Activated T-cell treated with anti-CD3 and anti-CD28 coated beads for 48 hours (primary cell): ENCODE measurements at regions not wholly inside any gene's neighbourhood (a gene's known extent, or its start where the extent isn't known, plus 50 kb on each side); places are given as distances from the start of the nearest gene placed in this dataset.
"Not testable (repeated sequence)": the region's sequence is repeated elsewhere in the genome, so short reads cannot be mapped to it uniquely, and the experiment has no call there.

ENCODE experiments used
- DNase-seq: peaks from one replicate; pipeline ENCODE4 v3.0.0-alpha.2; 2020; ENCODE audit warnings: low read depth

DNA sequence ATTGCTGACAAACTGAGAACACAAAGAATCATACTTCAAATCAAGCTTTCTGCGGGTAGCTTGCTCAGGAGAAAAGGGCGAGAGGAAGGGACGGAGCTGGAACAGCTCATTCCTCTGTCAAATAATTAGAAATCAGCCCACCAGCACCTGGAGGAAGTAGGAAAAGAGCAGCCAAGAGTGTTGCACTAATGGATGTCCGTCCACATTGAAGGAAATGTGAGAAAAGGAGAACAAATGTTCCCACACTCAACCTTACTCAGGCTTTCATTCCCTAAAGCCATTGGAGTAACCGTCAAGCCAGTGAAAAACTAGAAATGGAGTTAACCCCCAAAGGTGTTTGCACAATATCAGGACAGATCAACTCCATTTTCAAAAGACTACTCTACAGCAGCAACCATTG lies 233.0 kb upstream of the PRKD1 start:
- DNase-seq, result no peak

DNA sequence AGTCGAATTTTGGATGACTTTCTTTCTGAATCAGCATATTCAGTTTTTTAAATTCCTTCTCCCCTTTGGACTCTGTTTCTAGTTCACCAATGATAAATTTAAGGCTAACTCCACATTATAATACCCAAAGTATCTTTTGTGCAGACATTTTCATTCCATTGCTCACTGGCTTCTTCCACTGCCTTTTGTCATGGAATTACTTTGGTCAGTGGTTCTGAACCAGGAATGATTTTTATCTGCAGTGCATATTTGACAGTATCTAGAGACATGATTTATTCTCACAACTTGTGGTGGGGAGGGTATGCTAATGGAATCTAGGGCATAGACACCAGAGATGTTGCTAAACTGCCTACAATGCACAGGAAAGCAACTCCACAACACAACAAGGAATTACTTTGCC lies 234.4 kb upstream of the PRKD1 start:
- DNase-seq, result no peak

DNA sequence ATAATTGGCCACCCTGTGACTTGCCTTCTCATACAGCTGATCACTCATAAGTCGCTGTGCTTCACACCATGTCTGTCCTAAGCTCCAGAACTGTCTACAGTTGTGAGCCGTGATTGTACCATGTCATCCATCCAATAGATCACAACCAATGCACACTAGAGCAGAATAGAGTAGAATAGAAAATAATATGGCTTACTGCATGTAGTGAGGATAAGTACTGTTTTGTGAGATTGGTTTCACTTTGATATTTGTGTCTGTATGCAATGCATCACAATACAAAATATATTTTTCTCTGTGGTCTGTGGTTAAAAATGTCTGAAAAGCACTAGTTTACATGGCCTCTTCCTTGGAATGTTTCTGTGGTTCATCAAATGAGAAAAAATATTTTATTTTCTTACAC lies 237.6 kb upstream of the PRKD1 start:
- DNase-seq, result no peak

DNA sequence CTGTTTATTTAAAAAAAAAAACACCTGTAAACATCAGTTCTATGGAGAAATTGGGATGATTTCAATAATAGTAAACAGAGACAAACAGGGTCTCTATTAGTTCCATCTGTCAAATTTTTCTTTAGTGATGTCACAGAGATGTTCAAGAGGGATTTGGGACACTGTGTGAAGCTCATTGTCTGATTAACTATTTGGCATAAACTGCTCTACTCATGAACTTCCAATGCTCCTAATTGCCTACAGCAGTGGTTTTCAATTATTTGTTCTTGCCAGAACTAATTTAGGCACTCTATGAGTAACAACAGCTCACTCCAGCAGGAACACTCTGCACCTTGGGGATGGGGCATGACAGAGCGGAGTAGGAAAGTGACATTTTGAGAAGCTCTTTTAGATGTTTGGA lies 250.1 kb upstream of the PRKD1 start:
- no peak for DNase-seq

DNA sequence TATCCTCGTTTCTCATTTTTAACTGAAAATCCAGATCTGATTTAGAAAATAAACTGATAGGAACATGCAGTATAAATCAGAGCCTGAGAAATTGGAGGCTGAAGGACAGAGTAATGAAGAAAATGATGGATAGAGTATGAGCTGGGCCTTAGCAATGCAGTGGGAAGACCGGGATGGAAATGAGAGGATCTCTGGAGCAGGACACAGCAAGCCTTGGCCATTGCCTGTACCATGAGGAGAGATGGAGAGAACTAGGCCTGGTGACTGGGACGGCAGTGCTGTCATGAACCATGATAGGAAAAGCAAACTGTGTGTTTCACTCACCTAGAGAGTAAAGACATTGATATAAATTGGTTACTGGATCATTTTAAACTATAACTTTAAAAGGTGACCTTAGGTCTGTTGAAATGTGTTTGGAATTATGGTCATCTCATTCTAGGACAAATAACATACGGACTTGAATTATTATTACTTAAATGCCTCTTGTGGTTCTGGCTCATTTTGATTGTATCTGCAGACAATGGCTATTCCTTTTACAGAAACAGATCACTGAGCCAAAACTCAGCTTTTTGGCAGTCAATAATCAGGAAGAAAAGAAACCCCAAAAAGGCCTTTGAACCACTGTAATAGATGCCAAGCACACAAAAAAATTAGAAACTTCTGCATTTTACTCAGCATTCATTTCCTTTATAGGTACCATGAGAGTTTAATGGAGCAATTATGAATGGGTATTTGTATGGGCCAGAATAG lies 251.9 kb upstream of the PRKD1 start:
- no peak for DNase-seq

DNA sequence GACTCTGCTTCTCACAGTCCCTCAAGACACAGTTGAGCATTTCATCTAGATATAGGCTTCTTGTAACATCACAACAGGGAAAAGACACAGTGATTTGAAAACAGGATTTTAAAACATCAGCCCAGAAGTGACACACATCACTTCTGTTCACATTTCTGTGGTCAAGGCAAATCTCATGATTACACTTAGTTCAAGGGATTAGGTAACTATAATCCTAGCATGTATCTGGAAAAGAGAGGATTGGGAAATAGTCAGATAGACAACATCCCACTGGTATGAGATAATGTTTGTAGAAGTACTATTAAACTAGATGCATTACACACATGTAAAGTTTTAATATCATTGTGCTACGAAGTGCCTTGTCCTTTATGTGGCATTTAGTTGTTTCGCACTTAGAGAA lies 252.6 kb upstream of the PRKD1 start:
- DNase-seq, result no peak

DNA sequence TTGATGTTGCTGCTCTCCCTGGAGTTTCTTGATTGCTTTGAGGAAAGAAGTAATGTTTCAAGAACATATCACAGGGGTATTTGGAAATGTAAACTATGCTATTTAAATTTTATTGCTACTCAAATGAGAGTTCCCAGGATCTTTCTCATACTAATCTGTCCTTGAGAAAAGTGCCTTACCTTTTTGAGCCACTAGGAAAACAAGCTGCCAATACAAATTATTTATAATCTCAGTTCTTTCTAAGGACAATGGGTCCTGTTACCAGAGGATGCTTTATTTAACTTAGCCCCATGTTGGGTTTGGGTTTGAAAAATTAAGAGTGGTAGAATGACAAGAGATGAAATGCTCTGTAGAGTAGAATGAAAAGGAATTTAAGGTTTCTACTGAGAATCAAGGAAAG lies 258.2 kb upstream of the PRKD1 start:
- no peak for DNase-seq

DNA sequence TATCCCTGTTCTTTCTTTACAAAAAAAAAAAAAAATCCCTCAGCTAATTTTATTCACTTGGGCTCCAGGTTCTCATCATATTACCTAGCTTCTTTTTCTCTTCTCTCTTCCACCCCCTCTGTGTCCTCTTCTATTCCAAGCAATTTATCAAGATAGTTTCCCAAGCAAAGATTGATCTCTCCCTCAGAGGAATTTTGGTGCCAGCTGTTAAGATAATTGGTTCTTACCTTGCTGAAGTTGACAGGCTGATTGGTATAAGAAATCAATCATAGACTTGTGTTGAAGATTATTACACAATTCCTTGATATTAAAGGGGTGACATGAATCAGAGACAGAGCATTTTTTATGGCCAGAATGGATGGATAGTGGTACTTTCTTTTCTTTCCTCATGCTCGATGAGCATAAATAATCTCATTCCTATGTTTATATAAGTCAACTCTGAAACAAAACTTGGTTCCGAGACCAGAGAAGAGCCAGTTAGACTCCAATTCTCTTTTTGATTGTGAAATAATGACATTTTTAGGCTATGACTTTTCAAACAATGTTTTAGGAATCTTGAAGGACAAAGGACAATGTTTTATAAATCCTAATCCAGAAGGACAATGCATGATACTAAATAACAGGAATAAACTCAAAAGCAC lies 264.1 kb upstream of the PRKD1 start:
- no peak for DNase-seq

DNA sequence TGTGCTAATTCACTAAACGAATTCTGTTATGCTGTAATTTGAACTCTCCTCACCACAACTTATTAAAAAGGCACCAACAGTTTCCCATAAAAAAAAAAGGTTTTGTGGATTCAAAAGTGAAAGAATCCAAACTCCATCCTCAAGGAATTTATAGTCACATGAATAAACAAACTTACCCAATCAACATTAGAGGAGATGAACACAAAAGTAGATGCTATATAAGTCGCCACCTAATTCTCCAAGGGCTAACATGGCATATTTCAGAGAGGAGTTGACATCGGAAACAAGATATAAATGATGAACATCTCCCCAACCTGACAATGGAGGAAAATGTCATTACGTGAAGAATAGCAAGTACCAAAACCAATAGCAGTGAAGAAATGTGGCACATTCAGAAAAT lies 265.5 kb upstream of the PRKD1 start:
- DNase-seq, result no peak

DNA sequence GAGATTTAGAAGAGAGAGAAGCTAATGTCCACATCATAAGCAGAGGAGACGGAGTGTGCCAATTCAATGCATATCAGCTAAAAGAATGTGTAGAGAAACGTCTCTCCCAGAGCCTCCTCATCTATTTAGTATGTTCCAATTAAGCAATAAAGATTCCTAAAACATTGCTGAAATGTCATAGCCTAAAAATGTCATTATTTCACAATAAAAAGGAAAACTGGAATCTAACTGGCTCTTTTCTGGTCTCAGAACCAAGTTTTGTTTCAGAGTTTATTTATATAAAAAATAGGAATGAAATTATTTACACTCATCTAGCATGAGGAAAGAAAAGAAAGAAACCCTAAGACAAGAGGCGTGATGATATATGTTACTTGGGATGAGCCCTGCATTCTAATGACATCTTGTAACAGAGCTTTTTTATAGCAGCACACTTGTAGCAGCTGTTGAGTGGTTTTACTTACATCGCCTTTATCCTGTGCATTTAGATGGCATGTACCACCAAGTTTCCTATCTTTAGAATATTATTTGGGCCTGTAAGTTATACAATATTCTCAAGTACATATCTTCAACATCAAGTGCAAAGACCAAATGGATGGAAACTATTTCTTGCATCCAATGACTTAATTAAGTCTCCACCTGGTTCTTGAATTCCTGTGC lies 266.3 kb upstream of the PRKD1 start:
- no peak for DNase-seq

DNA sequence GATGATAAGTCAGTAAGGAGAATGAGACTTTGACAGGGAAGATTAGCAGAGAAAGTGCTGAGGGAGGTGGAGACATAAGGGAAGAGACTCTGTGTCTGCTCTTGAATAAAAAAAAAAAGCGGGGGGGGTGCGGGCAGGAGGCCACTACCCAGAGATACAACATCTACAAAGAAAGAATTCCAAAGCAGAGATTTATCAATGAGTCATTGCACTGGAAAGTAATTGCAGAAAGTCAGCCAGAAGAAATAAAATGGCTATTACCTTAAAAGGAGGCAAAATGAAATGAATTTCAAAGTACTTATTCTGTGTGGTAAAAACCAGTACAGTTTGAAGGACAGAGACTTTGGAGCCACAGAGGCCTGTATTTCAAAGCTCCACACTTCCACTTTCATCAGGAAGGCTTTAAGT lies 267.1 kb upstream of the PRKD1 start:
- no peak for DNase-seq

DNA sequence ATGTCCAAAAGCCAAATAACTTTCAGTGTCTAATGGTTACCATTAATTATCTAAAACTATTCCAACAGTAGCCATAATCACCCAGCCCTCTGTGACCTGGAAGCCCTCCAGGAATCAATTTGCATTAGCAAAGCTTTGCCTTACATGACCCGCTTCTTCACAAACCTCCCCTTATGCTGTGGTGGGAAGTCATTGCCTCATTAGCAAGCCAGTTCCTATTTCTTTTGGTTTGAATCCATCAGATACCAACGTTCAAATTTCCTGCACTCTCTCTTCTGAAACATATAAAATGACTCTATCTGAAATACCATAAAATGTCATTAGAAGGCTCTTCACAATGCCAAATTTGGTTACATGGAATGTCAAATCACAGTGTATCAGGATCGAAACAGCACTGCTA lies 268.3 kb upstream of the PRKD1 start:
- no peak for DNase-seq

DNA sequence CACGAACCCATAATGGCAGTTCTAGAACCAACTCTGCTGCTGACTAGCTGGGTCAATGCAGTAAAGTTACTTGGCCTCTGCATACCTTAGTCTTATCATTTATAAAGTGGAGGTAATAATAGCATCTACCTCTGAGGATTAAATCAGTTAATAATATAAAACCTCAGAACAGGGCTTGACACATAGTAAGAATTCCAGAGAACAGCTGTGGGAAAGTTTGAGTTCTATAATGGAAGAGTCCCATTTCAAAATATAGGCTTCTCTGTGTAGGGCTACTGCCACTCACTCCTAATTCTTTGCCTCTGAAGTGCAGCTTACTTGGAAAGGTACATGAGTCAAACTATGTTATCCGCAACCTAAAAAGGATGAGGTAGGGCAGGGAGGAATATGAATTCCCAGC lies 269.2 kb upstream of the PRKD1 start:
- DNase-seq, result no peak

DNA sequence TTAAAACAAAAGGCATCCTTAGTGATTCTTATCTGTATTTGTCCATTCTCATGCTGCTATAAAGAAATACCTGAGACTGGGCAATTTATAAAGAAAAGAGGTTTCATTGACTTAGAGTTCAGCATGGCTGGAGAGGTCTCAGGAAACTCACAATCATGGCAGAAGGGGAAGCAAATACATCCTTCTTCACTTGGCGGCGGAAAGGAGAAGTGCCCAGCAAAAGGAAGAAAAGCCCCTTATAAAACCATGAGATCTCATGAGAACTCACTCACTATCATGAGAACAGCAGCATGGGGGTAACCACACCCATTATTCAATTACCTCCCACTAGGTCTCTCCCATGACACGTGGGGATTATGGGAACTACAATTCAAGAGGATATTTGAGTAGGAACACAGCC lies 271.1 kb upstream of the PRKD1 start:
- DNase-seq, result not testable (repeated sequence)

DNA sequence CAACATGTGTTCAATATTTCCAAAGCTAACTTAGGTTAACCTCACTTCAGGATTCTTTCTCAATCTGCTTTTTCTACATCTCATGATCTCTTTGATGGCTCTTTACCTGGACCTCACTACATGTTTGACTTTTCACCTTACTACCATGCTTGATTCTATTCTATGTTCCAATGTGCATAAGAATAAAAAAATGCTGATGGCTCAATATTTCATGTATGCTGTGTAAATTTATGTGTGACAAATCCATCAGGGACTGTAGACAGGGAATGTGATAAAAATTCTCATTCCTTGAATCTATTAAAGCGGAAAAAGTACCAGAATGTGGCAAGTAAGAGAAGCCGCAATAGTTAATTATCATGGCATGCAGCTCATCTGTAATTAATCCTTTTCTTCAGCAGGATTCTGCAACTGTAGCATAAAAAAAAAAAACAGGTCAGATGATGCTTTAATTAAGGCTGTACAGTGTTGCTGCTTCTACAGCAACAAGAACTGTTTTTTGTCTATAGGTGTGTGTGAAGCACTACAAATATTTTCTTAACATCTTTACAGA lies 276.9 kb upstream of the PRKD1 start:
- DNase-seq, result no peak

DNA sequence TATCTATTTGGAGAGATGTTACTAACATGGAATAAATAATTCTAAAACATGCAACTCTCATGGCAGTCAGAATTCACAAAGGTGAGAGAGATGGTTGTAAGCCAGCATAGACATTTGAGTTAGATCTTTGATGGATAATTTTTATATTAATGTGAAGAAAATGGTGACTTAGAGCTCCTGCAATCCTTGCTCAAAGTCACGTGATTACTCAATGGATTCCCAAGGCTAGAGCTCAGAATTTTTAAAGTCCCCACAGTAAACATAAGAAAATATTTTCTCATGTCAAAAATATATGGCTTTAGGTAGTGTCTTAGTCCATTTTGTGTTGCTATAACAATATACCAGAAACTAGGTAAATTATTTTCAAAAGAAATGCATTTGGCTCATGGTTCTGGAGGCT lies 281.5 kb upstream of the PRKD1 start:
- no peak for DNase-seq

DNA sequence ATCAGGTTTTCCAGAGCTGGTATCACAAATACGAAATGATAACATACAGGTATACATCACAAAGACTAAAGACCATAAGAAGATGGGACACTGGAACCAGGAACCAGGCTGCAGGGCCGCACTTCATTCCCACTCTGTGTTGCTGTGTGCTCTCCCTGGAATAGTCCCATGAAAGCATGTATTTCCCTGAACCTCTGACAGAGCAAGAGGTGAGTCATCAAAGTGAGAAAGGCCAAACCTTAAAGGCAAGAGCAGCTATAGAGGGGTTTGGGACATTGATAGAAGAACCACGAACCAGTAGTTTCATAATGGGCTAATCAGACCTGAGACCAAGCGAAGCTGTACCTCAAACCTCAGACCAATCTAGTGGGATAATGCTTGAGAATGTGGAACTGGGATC lies 283.0 kb upstream of the PRKD1 start:
- no peak for DNase-seq

DNA sequence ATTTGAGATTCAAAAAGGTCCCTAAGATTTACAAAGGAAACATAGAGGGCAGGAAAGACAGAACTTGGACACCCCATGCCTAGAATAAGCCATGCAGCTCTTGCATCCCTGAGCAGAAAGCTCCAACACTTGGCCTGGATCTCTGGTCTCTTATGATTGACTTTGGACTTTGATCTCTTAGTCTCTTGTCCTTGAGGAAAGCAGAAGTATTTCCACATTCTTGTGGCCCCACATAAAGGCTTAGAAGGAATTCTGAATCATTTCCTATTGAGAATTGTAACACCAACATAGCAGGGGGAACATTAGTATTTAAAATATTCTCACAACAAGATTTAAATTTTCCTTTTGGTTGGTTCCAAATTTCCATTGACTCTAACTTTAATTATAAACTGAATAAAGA lies 283.7 kb upstream of the PRKD1 start:
- no peak for DNase-seq

DNA sequence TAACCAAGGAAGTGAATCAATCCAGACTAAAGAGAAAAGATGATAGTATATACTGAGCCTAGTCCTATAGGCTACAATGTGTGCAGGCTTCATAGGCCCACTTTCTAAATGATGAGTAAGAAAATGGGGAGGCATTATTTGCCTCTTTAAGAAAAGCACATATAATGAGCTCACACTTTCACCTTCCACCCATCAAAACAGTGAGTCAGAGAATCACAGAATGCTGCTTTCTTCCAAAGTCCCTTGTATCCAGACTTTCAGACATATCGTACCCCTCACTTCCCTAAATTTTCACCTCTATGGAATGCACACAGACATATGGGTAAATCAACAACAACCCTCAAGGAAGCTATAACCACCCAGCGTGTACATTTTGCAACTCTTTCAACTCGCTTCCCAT lies 286.4 kb upstream of the PRKD1 start:
- DNase-seq, result no peak

DNA sequence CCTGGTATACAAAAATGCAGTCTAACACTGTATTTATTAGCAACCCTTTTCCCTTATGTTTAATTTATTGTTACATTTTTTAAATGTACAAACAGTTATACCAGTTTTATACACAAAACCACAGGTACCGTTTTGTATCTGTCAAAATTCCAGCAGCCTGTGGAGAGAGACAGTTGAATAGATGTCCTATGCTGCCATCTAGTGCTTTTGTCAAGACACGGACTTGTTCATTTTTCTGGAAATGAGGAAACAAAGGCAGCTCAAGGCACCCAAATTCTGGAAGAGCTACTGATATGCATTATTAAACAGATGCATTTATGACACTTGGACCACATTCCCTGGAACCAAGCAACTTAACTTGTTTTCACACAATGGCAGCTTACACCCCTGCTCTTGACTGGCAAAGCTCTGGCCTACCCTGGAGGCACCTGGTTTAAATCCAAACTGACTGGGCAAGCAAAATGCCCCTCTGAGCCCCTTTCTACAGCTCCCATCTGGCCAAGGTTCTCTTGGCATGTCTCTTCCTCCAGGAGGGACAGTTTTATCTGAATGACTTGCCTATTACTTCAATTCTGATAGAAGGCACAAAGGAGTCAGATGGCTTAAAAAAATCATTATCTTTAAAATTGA lies 286.9 kb upstream of the PRKD1 start:
- DNase-seq, result no peak

DNA sequence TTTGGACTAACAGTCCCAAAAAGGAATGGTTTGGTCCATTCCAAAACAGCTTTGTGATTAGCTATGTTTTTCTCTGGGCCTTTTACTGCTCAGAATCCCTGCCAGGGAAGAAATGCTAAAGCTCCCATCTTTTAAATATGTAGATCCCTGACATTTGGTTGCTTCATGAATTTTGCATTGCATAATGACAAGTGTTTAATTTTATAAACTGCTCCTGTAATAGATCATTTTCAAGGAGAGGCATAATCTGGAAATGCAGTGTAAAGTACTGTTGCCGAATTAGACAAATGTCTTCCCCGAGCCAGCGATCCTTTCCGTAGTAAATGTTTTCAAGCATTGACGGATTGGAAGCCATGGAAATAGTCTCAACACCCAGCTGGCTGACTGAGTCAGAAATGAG lies 291.3 kb upstream of the PRKD1 start:
- DNase-seq, result no peak

DNA sequence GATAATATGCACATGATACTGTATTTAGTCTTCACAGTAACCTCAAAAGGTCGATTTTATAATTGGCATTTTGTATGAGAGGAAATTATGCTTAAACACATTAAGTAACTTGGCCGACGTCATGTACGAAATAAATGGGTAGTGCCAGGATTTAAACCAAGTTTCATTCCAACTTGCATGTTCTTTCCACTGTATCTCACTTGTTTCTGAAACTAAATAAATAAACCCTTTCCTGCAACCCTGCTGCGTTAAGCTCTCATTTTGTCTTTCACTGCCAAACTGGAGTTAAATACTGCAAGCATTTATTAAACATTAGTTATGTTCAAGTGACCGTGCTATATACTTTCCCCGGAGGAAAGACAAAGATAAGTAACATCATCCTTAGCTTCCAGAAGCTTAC lies 293.9 kb upstream of the PRKD1 start:
- no peak for DNase-seq

DNA sequence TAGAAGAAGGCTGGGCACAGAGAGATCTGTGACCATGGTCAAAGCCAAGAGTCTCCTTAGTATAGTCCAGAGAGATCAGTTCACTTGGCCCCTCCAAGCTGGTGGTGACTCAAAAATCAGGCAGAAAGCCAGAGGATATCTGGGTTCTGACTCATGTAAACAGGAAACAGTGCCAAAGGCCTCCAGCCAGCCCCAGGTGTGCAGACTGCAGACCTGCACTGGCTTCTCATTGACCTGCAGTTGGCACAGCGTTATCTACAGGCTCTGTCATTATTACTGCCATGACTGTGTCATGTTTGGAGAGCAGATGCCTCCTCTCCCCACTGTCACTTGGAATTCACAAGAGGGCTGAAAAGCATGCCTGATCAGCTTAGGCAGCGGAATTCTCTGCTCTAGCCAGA lies 295.7 kb upstream of the PRKD1 start:
- DNase-seq, result no peak
